ENCODE measurements at regions not wholly inside any gene's neighbourhood (a gene's known extent, or its start where the extent isn't known, plus 50 kb on each side); places are given as distances from the start of the nearest gene placed in this dataset.

DNA sequence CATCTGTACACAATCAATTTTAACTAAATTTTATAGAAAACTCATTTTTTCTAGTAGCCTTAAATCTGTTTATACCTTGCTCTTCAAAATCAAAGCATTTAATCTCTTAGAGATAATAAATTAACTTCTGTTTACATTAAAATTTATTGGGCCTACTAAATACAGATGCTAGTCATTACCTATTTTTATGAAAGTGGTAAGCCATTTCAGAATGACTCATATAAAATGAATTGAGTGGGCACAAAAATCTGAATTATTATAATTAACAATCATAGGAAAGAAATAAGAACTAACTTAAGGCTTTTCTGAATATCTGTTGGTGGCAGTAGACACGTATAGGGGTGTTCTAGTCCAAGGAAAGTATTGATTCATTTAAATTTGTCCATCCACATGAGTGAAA lies 157.9 kb downstream of the KCNJ2 start:
- TF ChIP-seq, protein P1, sequence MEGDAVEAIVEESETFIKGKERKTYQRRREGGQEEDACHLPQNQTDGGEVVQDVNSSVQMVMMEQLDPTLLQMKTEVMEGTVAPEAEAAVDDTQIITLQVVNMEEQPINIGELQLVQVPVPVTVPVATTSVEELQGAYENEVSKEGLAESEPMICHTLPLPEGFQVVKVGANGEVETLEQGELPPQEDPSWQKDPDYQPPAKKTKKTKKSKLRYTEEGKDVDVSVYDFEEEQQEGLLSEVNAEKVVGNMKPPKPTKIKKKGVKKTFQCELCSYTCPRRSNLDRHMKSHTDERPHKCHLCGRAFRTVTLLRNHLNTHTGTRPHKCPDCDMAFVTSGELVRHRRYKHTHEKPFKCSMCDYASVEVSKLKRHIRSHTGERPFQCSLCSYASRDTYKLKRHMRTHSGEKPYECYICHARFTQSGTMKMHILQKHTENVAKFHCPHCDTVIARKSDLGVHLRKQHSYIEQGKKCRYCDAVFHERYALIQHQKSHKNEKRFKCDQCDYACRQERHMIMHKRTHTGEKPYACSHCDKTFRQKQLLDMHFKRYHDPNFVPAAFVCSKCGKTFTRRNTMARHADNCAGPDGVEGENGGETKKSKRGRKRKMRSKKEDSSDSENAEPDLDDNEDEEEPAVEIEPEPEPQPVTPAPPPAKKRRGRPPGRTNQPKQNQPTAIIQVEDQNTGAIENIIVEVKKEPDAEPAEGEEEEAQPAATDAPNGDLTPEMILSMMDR (conservative IDR thresholded peaks at IDR 0.05; ENCODE audit: low read depth, low read length), result no peak
- no peak for TF ChIP-seq EZH2 (IDR thresholded peaks at IDR 0.05; ENCODE audit: low read length, unreplicated experiment)
- no peak for TF ChIP-seq EZH2phosphoT487 (IDR thresholded peaks at IDR 0.05; ENCODE audit: borderline replicate concordance, low read length)
